ENCODE measurements at regions not wholly inside any gene's neighbourhood (a gene's known extent, or its start where the extent isn't known, plus 50 kb on each side); places are given as distances from the start of the nearest gene placed in this dataset.

DNA sequence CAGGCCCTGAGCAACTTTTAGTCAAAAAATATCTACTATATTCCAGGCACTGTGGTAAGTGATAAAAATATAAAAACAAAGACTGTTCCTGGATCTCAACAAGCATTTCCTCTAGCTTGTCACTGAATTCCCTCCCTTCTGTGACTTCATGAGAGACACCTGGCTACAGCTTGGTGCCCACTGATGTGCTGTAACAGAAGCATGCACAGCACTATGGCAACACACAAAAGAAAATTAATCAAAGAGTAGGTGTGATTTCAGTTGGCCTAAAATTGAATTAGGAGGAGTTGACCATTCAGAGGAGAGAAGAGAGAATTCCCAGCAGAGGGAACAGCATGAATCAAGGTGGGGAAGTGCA is 158.9 kb upstream of the LPP start:
- H3K4me3 ChIP-seq (ENCODE audit: severe bottlenecking), result no peak overlapping the region
- H3K36me3 ChIP-seq (ENCODE audit: low read depth), result no peaks in the 10 kb centered on the region
- peaks cover 4% of the 10 kb centered on the region for H3K4me1 ChIP-seq (ENCODE audit: insufficient read depth, poor library complexity, severe bottlenecking)
- H3K9me3 ChIP-seq (ENCODE audit: severe bottlenecking), result no peaks in the 10 kb centered on the region
- H3K27ac ChIP-seq (ENCODE audit: poor library complexity, severe bottlenecking), result no peak overlapping the region
- DNase-seq (ENCODE audit: low spot score) (no peak), ATAC-seq (ENCODE audit: low read depth) (no peak)
- TF ChIP-seq, protein P1, sequence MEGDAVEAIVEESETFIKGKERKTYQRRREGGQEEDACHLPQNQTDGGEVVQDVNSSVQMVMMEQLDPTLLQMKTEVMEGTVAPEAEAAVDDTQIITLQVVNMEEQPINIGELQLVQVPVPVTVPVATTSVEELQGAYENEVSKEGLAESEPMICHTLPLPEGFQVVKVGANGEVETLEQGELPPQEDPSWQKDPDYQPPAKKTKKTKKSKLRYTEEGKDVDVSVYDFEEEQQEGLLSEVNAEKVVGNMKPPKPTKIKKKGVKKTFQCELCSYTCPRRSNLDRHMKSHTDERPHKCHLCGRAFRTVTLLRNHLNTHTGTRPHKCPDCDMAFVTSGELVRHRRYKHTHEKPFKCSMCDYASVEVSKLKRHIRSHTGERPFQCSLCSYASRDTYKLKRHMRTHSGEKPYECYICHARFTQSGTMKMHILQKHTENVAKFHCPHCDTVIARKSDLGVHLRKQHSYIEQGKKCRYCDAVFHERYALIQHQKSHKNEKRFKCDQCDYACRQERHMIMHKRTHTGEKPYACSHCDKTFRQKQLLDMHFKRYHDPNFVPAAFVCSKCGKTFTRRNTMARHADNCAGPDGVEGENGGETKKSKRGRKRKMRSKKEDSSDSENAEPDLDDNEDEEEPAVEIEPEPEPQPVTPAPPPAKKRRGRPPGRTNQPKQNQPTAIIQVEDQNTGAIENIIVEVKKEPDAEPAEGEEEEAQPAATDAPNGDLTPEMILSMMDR (IDR thresholded peaks at IDR 0.05; ENCODE audit: poor library complexity, severe bottlenecking), result no peak
- no peaks in the 10 kb centered on the region for H3K27me3 ChIP-seq (ENCODE audit: insufficient read depth, poor library complexity, severe bottlenecking)

DNA sequence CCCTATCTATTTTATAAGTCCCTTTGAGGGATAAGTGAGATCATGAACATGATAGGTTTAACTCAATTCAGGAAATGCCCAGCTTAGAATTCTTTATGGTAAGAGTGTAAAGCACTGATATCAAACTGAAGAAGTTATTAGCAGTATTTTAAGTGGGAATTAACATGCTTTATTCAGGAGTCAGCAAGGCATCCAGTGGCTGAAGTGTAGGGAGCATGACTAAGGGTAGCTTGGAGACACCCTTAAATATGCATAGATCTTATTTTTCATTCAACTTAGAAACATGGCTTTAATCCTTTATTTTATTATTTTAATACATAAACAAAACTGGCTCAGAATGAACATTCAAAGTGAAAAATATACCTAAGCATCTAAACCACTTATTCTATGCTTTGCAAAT is 158.3 kb upstream of the LPP start:
- TF ChIP-seq, protein P1 (IDR thresholded peaks at IDR 0.05; ENCODE audit: poor library complexity, severe bottlenecking), result no peak
- Histone ChIP-seq H3K4me1 (ENCODE audit: insufficient read depth, poor library complexity, severe bottlenecking) (peaks cover 4% of the 10 kb centered on the region), H3K36me3 (ENCODE audit: low read depth) (no peaks in the 10 kb centered on the region), H3K4me3 (ENCODE audit: severe bottlenecking) (no peak overlapping the region), H3K27me3 (ENCODE audit: insufficient read depth, poor library complexity, severe bottlenecking) (no peaks in the 10 kb centered on the region), H3K9me3 (ENCODE audit: severe bottlenecking) (no peaks in the 10 kb centered on the region), H3K27ac (ENCODE audit: poor library complexity, severe bottlenecking) (no peak overlapping the region)
- DNase-seq (ENCODE audit: low spot score), result no peak
- ATAC-seq (ENCODE audit: low read depth), result no peak

DNA sequence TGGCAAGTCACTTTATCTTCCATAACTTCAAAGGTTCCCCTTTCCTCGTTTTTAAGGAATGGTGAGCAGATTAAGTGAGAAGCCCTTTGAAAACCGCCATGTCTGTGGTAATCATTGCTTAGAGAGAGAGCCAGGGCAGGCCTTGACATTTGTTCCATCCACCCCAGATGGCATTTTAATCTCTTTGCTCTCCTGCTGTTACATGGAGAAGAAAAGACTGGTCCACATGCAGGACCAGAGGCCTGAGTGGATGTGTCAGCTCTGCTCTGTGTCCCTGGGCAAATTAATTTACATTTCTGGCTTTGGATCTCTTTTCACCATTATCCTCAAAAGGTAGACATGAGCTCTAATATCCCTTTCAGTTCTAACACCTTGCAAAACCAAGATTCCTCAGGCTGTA is 157.3 kb upstream of the LPP start:
- TF ChIP-seq, protein P1 (IDR thresholded peaks at IDR 0.05; ENCODE audit: poor library complexity, severe bottlenecking), result no peak
- Histone ChIP-seq H3K9me3 (ENCODE audit: severe bottlenecking) (no peaks in the 10 kb centered on the region), H3K4me3 (ENCODE audit: severe bottlenecking) (no peak overlapping the region), H3K27ac (ENCODE audit: poor library complexity, severe bottlenecking) (no peak overlapping the region), H3K27me3 (ENCODE audit: insufficient read depth, poor library complexity, severe bottlenecking) (no peaks in the 10 kb centered on the region), H3K4me1 (ENCODE audit: insufficient read depth, poor library complexity, severe bottlenecking) (peaks cover 4% of the 10 kb centered on the region), H3K36me3 (ENCODE audit: low read depth) (no peaks in the 10 kb centered on the region)
- DNase-seq (ENCODE audit: low spot score) (no peak), ATAC-seq (ENCODE audit: low read depth) (no peak)

DNA sequence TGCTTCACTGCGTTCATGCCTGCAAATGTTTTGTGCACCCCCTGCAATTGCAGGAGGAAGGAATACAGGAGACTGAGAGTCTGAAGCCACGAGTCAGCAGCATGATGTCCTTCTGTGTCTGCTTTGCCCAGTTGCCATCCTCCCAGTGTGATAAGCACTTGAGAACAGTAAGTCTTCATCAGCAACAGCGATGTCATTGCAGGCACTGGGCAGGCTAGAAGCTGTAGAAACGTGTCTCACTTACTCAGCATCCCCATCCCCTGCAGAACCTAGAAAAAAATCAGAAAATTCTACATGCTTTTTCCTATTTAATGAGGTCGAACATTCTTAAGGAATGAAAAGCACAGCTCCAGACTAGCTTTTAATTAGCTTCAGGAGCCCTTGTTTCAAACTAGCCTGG is 156.5 kb upstream of the LPP start:
- TF ChIP-seq, protein P1 (IDR thresholded peaks at IDR 0.05; ENCODE audit: poor library complexity, severe bottlenecking), result no peak
- DNase-seq (ENCODE audit: low spot score), result no peak
- Histone ChIP-seq H3K27me3 (ENCODE audit: insufficient read depth, poor library complexity, severe bottlenecking) (no peaks in the 10 kb centered on the region), H3K36me3 (ENCODE audit: low read depth) (no peaks in the 10 kb centered on the region), H3K4me1 (ENCODE audit: insufficient read depth, poor library complexity, severe bottlenecking) (peaks cover 4% of the 10 kb centered on the region), H3K27ac (ENCODE audit: poor library complexity, severe bottlenecking) (no peak overlapping the region), H3K4me3 (ENCODE audit: severe bottlenecking) (no peak overlapping the region), H3K9me3 (ENCODE audit: severe bottlenecking) (no peaks in the 10 kb centered on the region)
- ATAC-seq (ENCODE audit: low read depth), result no peak

DNA sequence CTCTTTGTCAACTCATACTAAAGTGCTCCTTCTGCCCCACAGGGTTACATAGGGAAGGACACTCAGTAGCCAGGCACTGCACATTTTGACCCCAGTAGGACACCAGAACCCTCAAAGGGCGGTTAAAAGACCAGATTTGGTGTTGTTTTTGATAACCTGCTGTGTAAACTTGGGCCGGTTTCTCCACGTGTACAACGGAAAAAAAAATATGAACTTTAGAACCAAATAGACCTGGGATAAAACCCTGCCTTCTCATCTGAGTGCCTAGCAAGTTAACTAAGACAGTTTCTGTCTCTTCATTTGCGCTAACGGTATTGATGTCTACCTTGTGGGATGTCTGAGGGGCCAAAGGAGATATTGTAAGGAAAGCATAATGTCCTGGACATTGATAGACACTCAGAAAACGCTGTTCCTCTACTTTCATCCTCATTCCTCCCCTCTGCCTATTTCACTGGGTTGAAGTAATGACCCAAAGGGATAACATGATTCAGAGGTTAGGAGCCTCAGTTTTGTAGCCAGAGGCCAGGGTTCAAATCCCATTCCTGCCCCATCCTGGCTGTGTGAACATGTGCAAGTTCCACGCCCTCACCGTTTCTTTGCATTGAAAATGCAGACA is 155.9 kb upstream of the LPP start:
- DNase-seq (ENCODE audit: low spot score), result no peak
- Histone ChIP-seq H3K27ac (ENCODE audit: poor library complexity, severe bottlenecking) (no peak overlapping the region), H3K4me1 (ENCODE audit: insufficient read depth, poor library complexity, severe bottlenecking) (peaks cover 4% of the 10 kb centered on the region), H3K36me3 (ENCODE audit: low read depth) (no peaks in the 10 kb centered on the region), H3K9me3 (ENCODE audit: severe bottlenecking) (no peaks in the 10 kb centered on the region), H3K4me3 (ENCODE audit: severe bottlenecking) (no peak overlapping the region), H3K27me3 (ENCODE audit: insufficient read depth, poor library complexity, severe bottlenecking) (no peaks in the 10 kb centered on the region)
- TF ChIP-seq, protein P1 (IDR thresholded peaks at IDR 0.05; ENCODE audit: poor library complexity, severe bottlenecking), result no peak
- no peak for ATAC-seq (ENCODE audit: low read depth)

Data from RWPE2 (cell line).